ENCODE measurements at regions not wholly inside any gene's neighbourhood (a gene's known extent, or its start where the extent isn't known, plus 50 kb on each side); places are given as distances from the start of the nearest gene placed in this dataset.

DNA sequence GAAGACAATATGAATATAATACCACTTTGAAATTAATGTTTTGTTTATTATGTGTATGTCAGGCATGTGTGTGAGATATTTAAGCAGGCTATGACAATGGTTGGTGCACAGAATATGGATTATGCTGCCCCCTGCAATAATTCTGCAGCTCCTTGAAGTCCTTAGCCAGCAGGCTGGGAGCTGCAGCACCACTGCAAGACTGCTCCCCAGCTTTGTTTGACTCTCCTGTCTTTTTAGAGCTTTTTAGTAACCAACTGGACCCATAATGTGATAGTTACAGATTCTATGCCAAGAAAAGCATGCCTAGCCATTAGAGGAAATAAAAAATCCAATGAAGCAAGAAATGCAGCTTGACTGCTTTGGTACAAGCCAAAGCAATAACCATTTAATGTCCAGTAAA lies 535.1 kb downstream of the TMEM135 start:
- H2BK20ac ChIP-seq (ENCODE audit: low read depth, low read length, poor library complexity, severe bottlenecking): no peak overlapping the region
- no peak overlapping the region for H4K5ac ChIP-seq (ENCODE audit: insufficient read length, low read depth, low read length)
- H3K18ac ChIP-seq (ENCODE audit: insufficient read length, low read depth, low read length): no peak overlapping the region
- H3K14ac ChIP-seq (ENCODE audit: insufficient read depth, low read length): no peak overlapping the region
- no peak overlapping the region for H2BK15ac ChIP-seq (ENCODE audit: low read depth, low read length)
- no peak overlapping the region for H2BK12ac ChIP-seq (ENCODE audit: insufficient read length, low read depth, low read length)
- no peaks in the 10 kb centered on the region for H3K9me3 ChIP-seq (ENCODE audit: control insufficient read depth, low read depth, low read length)
- H4K8ac ChIP-seq (replicated peaks; ENCODE audit: insufficient read length, low read depth, low read length): no peak overlapping the region
- H3K27me3 ChIP-seq (ENCODE audit: insufficient read depth, low read length): no peaks in the 10 kb centered on the region
- H2BK5ac ChIP-seq (ENCODE audit: insufficient read length, low read length): no peak overlapping the region
- Mint-ChIP-seq H3K36me3 (ENCODE audit: insufficient read depth in 1 of 3, low read depth in 3 of 3) (no peaks in the 10 kb centered on the region; a peak in 2 of 7 replicates), H3K27ac (peak overlapping the region in 2 of 3 experiments; percentile 30 to 31; a peak in 1 of 7 replicates), H3K4me1 (peaks cover 32 to 39% of the 10 kb centered on the region in 2 experiments), H3K9me3 (no peaks in the 10 kb centered on the region), H3K27me3 (ENCODE audit: low read depth) (no peaks in the 10 kb centered on the region), H3K4me3 (no peak overlapping the region)
- no peak overlapping the region for H3K23ac ChIP-seq (ENCODE audit: insufficient read length, low read depth, low read length)
- no peaks in the 10 kb centered on the region for H3K79me1 ChIP-seq (ENCODE audit: insufficient read depth, low read depth, low read length, poor library complexity, severe bottlenecking)
- H2AK5ac ChIP-seq (ENCODE audit: insufficient read length, low read length): no peak overlapping the region
- DNase-seq: no peak
- no peaks in the 10 kb centered on the region for H3K79me2 ChIP-seq (ENCODE audit: insufficient read depth, low read length)
- H3K4me2 ChIP-seq (ENCODE audit: insufficient read depth, insufficient read length, low read length): no peak overlapping the region
- H3K56ac ChIP-seq (ENCODE audit: insufficient read length, low read depth, low read length): no peak overlapping the region
- H4K91ac ChIP-seq (ENCODE audit: insufficient read length, low read depth, low read length): no peak overlapping the region
- no peak overlapping the region for H3K4ac ChIP-seq (ENCODE audit: low read depth, low read length)
- no peak overlapping the region for H3T11ph ChIP-seq (ENCODE audit: low read length)
- H2BK120ac ChIP-seq (ENCODE audit: low read depth, low read length, poor library complexity, severe bottlenecking): no peak overlapping the region
- no peak overlapping the region for H3K9ac ChIP-seq (ENCODE audit: extremely low read depth, insufficient read length, low read length)
- H4K20me1 ChIP-seq (ENCODE audit: control insufficient read depth, insufficient read depth, insufficient read length): no peaks in the 10 kb centered on the region
- TF ChIP-seq, protein P1, sequence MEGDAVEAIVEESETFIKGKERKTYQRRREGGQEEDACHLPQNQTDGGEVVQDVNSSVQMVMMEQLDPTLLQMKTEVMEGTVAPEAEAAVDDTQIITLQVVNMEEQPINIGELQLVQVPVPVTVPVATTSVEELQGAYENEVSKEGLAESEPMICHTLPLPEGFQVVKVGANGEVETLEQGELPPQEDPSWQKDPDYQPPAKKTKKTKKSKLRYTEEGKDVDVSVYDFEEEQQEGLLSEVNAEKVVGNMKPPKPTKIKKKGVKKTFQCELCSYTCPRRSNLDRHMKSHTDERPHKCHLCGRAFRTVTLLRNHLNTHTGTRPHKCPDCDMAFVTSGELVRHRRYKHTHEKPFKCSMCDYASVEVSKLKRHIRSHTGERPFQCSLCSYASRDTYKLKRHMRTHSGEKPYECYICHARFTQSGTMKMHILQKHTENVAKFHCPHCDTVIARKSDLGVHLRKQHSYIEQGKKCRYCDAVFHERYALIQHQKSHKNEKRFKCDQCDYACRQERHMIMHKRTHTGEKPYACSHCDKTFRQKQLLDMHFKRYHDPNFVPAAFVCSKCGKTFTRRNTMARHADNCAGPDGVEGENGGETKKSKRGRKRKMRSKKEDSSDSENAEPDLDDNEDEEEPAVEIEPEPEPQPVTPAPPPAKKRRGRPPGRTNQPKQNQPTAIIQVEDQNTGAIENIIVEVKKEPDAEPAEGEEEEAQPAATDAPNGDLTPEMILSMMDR (conservative IDR thresholded peaks at IDR 0.05): no peak
- H3K23me2 ChIP-seq (ENCODE audit: insufficient read length, low read depth, low read length, poor library complexity, severe bottlenecking): no peaks in the 10 kb centered on the region
- no peak overlapping the region for H2AFZ ChIP-seq (ENCODE audit: low read length)
- H3K27ac ChIP-seq (ENCODE audit: insufficient read length, low read depth, low read length): no peak overlapping the region
- H3K4me1 ChIP-seq (ENCODE audit: insufficient read depth, low read length): 0 out of 2 replicates have a peak, but pooled peaks cover 4% of the 10 kb centered on the region

Measured in H9 (cell line).